HCT116 (cell line): ENCODE measurements at regions not wholly inside any gene's neighbourhood (a gene's known extent, or its start where the extent isn't known, plus 50 kb on each side); places are given as distances from the start of the nearest gene placed in this dataset.

Source experiments
- ATAC-seq: fragments of 200-7000 bp; cut with Tn5 transposase; 2 replicates; pipeline ENCODE4 v1.9.1; 2020; ENCODE audit warnings: mild to moderate bottlenecking, moderate library complexity
- BruUV-seq: library from RNA; stranded (reverse); fragments of 400-500 nt; replicated peaks from 2 replicates; lab custom pipeline; 2021; lab: Mats Ljungman, UMichigan
- CTCF ChIA-PET: fragments of 300-600 bp; sonication (Branson Sonifier 250); formaldehyde crosslinking; loops from one replicate; lab custom pipeline; 2021; ENCODE audit warnings: antibody characterized with exemption; lab: Charles Lee
- POLR2A ChIA-PET: fragments of 300-600, 350-600 bp; sonication (Branson Sonifier 250); formaldehyde crosslinking; loops from one replicate; lab custom pipeline; 2021; ENCODE audit warnings: antibody characterized with exemption; lab: Charles Lee
- RAD21 ChIA-PET, 2 experiments: fragments of 300-600 bp; sonication (Branson Sonifier 250); formaldehyde crosslinking; loops; one replicate each; lab custom pipeline; 2023; ENCODE audit warnings: low total read pairs in 2 of 2; ENCODE audit not compliant: uncharacterized antibody in 2 of 2, unreplicated experiment in 2 of 2, low non-redundant PET in 1 of 2; lab: Charles Lee
- DNase-seq: peaks from one replicate; pipeline ENCODE4 v3.0.0-alpha.2; 2010; ENCODE audit warnings: low read depth, low spot score
- H2AFZ ChIP-seq: fragments of 200-600 bp; shearing (Covaris generic), sonication (generic); 2 replicates; pipeline ENCODE4 v1.6.1; 2017; ENCODE audit warnings: low read depth, mixed run types, mixed read lengths, antibody characterized with exemption, low read length; ENCODE audit not compliant: poor library complexity, severe bottlenecking
- H3K27ac ChIP-seq: 2 replicates; pipeline ENCODE4 v1.5.1; 2012; ENCODE audit warnings: low read depth, low read length
- H3K27me3 ChIP-seq: fragments of 200-600 bp; sonication (generic); 2 replicates; pipeline ENCODE4 v1.6.1; 2016; ENCODE audit warnings: mixed run types, low read length, mixed read lengths; ENCODE audit not compliant: insufficient read depth
- H3K36me3 ChIP-seq, 2 experiments: fragments of 200-500 bp in 1 of 2; fragments of 200-600 bp in 1 of 2; sonication (Bioruptor generic) in 1 of 2; sonication (generic) in 1 of 2; 2 replicates each; pipeline versions ENCODE4 v1.5.1 to v1.6.1; 2014 to 2016; ENCODE audit warnings: low read length in 2 of 2, inconsistent platforms in 1 of 2, mixed read lengths in 1 of 2, mixed run types in 1 of 2; ENCODE audit not compliant: insufficient read depth in 2 of 2, control insufficient read depth in 1 of 2
- H3K4me1 ChIP-seq, 2 experiments: fragments of 200-600 bp in 1 of 2; sonication (generic) in 1 of 2; 2 replicates each; pipeline versions ENCODE4 v1.5.1 to v1.6.1; 2012 to 2017; ENCODE audit warnings: low read length in 2 of 2, inconsistent platforms in 1 of 2, mild to moderate bottlenecking in 1 of 2, mixed read lengths in 1 of 2, mixed run types in 1 of 2, moderate library complexity in 1 of 2; ENCODE audit not compliant: insufficient read depth in 2 of 2, control insufficient read depth in 1 of 2
- H3K4me2 ChIP-seq: fragments of 200-600 bp; sonication (generic); 2 replicates; pipeline ENCODE4 v1.6.1; 2017; ENCODE audit warnings: mixed run types, low read length, mixed read lengths
- H3K4me3 ChIP-seq, 2 experiments: fragments of 200-600 bp in 1 of 2; sonication (generic) in 1 of 2; replicated peaks in 1 of 2; 2 replicates each; pipeline ENCODE4 v1.5.1; 2011 to 2016; ENCODE audit warnings: low read length in 2 of 2, control low read depth in 1 of 2, low read depth in 1 of 2, mild to moderate bottlenecking in 1 of 2, mixed read lengths in 1 of 2, mixed run types in 1 of 2
- H3K79me2 ChIP-seq: fragments of 200-600 bp; sonication (generic); 2 replicates; pipeline ENCODE4 v1.6.1; 2017; ENCODE audit warnings: mild to moderate bottlenecking, mixed run types, low read length, moderate library complexity, mixed read lengths; ENCODE audit not compliant: insufficient read depth
- H3K9ac ChIP-seq: fragments of 200-600 bp; sonication (generic); 2 replicates; pipeline ENCODE4 v1.6.1; 2016; ENCODE audit warnings: low read length, mixed read lengths
- H3K9me2 ChIP-seq: fragments of 200-600 bp; sonication (generic), shearing (Covaris generic); 2 replicates; pipeline ENCODE4 v1.6.1; 2017; ENCODE audit warnings: mixed run types, mild to moderate bottlenecking, moderate library complexity; ENCODE audit not compliant: insufficient read depth
- H3K9me3 ChIP-seq, 2 experiments: fragments of 200-500 bp in 1 of 2; fragments of 200-600 bp in 1 of 2; sonication (Bioruptor generic) in 1 of 2; sonication (generic) in 1 of 2; 2 replicates each; pipeline ENCODE4 v1.6.1; 2014 to 2017; ENCODE audit warnings: low read length in 2 of 2, mixed read lengths in 2 of 2, inconsistent platforms in 1 of 2, low read depth in 1 of 2, mild to moderate bottlenecking in 1 of 2, mixed run types in 1 of 2, moderate library complexity in 1 of 2; ENCODE audit not compliant: control insufficient read depth in 1 of 2, insufficient read depth in 1 of 2
- H4K20me1 ChIP-seq: fragments of 200-600 bp; sonication (generic), shearing (Covaris generic); 2 replicates; pipeline ENCODE4 v1.6.1; 2017; ENCODE audit warnings: mixed run types, mild to moderate bottlenecking, moderate library complexity; ENCODE audit not compliant: insufficient read depth
- CBX3 ChIP-seq: IDR thresholded peaks from 2 replicates; pipeline ENCODE4 v1.6.1; 2012; ENCODE audit warnings: low read depth
- ELF1 ChIP-seq: IDR thresholded peaks from 2 replicates; pipeline ENCODE4 v1.6.1; 2012; ENCODE audit warnings: low read depth, borderline replicate concordance
- EZH2 ChIP-seq: fragments of 200-600 bp; sonication (generic); IDR thresholded peaks from 2 replicates; pipeline ENCODE4 v1.6.1; 2017; ENCODE audit warnings: antibody characterized with exemption, mixed run types
- MAX ChIP-seq: IDR thresholded peaks from 2 replicates; pipeline ENCODE4 v1.6.1; 2012
- POLR2AphosphoS5 ChIP-seq: IDR thresholded peaks from 2 replicates; pipeline ENCODE4 v1.6.1; 2011; ENCODE audit warnings: mild to moderate bottlenecking, low read depth, low read length, moderate library complexity
- RAD21 ChIP-seq: IDR thresholded peaks from 2 replicates; pipeline ENCODE4 v1.6.1; 2012; ENCODE audit warnings: low read depth, mild to moderate bottlenecking
- REST ChIP-seq: IDR thresholded peaks from 2 replicates; pipeline ENCODE4 v1.6.1; 2012; ENCODE audit warnings: low read depth
- SIN3A ChIP-seq: IDR thresholded peaks from 2 replicates; pipeline ENCODE4 v1.6.1; 2012; ENCODE audit warnings: low read depth
- SP1 ChIP-seq: IDR thresholded peaks from 2 replicates; pipeline ENCODE4 v1.6.1; 2012; ENCODE audit warnings: low read depth
- TCF7L2 ChIP-seq: IDR thresholded peaks from 2 replicates; pipeline ENCODE4 v1.7.0; 2011; ENCODE audit warnings: borderline replicate concordance, inconsistent platforms; ENCODE audit not compliant: insufficient read depth, insufficient read length; ENCODE audit errors: extremely low read depth
- ZFX ChIP-seq: fragments of 450-650 bp; IDR thresholded peaks from 2 replicates; pipeline ENCODE4 v1.6.1; 2017
- intact Hi-C: fragments of 100-400 bp; cut with micrococcal nuclease; formaldehyde crosslinking; loops from 2 replicates; pipeline ENCODE4 v1.10.0; 2022
- TF ChIP-seq, protein P1 (sequence below): IDR thresholded peaks from 2 replicates; pipeline ENCODE4 v1.6.1; 2012
- TF ChIP-seq, protein P2 (sequence below), 3 experiments: fragments of 200-600 bp in 1 of 3; sonication (generic) in 1 of 3; IDR thresholded peaks in 2 of 3; conservative IDR thresholded peaks in 1 of 3; 2 replicates each; pipeline ENCODE4 v1.5.1; 2012 to 2017; ENCODE audit warnings: low read depth in 2 of 3, low read length in 2 of 3, antibody characterized with exemption in 1 of 3, borderline replicate concordance in 1 of 3, control low read depth in 1 of 3, mild to moderate bottlenecking in 1 of 3, mixed read lengths in 1 of 3, mixed run types in 1 of 3, moderate library complexity in 1 of 3; ENCODE audit not compliant: insufficient read depth in 1 of 3

GRCh38 chr3:171541647-171542046 is 81.4 kb upstream of the TNIK start:
- no peak overlapping the region for H3K9ac ChIP-seq
- H3K36me3 ChIP-seq, result no peaks in the 10 kb centered on the region
- H3K9me3 ChIP-seq, result no peaks in the 10 kb centered on the region
- ChIA-PET POLR2A (no interaction called here), CTCF (no interaction called here), RAD21 (no interaction called here)
- ATAC-seq (no peak), DNase-seq (no peak)
- no peak overlapping the region for H3K4me3 ChIP-seq
- no peak overlapping the region for H2AFZ ChIP-seq
- no peaks in the 10 kb centered on the region; a peak in 1 of 4 replicates for H3K4me1 ChIP-seq
- H3K4me2 ChIP-seq, result no peak overlapping the region
- BruUV-seq, result no TSS peak
- no peaks in the 10 kb centered on the region for H4K20me1 ChIP-seq
- intact Hi-C loops, result no loop called here
- no peak overlapping the region for H3K27ac ChIP-seq
- no peaks in the 10 kb centered on the region for H3K9me2 ChIP-seq
- no peak for TF ChIP-seq MAX
- no peak for TF ChIP-seq ELF1
- TF ChIP-seq, protein P1, sequence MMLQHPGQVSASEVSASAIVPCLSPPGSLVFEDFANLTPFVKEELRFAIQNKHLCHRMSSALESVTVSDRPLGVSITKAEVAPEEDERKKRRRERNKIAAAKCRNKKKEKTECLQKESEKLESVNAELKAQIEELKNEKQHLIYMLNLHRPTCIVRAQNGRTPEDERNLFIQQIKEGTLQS, result no peak
- TF ChIP-seq EZH2, result no peak
- TF ChIP-seq RAD21, result no peak
- no peak for TF ChIP-seq SP1
- TF ChIP-seq CBX3, result no peak
- TF ChIP-seq, protein P2, sequence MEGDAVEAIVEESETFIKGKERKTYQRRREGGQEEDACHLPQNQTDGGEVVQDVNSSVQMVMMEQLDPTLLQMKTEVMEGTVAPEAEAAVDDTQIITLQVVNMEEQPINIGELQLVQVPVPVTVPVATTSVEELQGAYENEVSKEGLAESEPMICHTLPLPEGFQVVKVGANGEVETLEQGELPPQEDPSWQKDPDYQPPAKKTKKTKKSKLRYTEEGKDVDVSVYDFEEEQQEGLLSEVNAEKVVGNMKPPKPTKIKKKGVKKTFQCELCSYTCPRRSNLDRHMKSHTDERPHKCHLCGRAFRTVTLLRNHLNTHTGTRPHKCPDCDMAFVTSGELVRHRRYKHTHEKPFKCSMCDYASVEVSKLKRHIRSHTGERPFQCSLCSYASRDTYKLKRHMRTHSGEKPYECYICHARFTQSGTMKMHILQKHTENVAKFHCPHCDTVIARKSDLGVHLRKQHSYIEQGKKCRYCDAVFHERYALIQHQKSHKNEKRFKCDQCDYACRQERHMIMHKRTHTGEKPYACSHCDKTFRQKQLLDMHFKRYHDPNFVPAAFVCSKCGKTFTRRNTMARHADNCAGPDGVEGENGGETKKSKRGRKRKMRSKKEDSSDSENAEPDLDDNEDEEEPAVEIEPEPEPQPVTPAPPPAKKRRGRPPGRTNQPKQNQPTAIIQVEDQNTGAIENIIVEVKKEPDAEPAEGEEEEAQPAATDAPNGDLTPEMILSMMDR (IDR thresholded peaks at IDR 0.05 in 2 of 3, conservative IDR thresholded peaks at IDR 0.05 in 1 of 3; ENCODE audit: borderline replicate concordance in 1 of 3, insufficient read depth in 1 of 3, low read depth in 2 of 3, low read length in 2 of 3), result no peak
- H3K27me3 ChIP-seq, result no peaks in the 10 kb centered on the region
- no peaks in the 10 kb centered on the region for H3K79me2 ChIP-seq

GRCh38 chr3:171541181-171541580 is 81.0 kb upstream of the TNIK start:
- Histone ChIP-seq H4K20me1 (no peaks in the 10 kb centered on the region), H3K27me3 (no peaks in the 10 kb centered on the region), H3K79me2 (no peaks in the 10 kb centered on the region), H2AFZ (no peak overlapping the region), H3K27ac (no peak overlapping the region), H3K4me3 (no peak overlapping the region), H3K4me1 (no peaks in the 10 kb centered on the region; a peak in 1 of 4 replicates), H3K36me3 (no peaks in the 10 kb centered on the region), H3K9ac (no peak overlapping the region), H3K4me2 (no peak overlapping the region), H3K9me3 (no peaks in the 10 kb centered on the region), H3K9me2 (no peaks in the 10 kb centered on the region)
- ChIA-PET RAD21 (no interaction called here), POLR2A (no interaction called here), CTCF (no interaction called here)
- intact Hi-C loops, result no loop called here
- ATAC-seq, result no peak
- DNase-seq, result no peak
- no TSS peak for BruUV-seq
- TF ChIP-seq, protein P2 (IDR thresholded peaks at IDR 0.05 in 2 of 3, conservative IDR thresholded peaks at IDR 0.05 in 1 of 3; ENCODE audit: borderline replicate concordance in 1 of 3, insufficient read depth in 1 of 3, low read depth in 2 of 3, low read length in 2 of 3), result no peak
- no peak for TF ChIP-seq SIN3A
- no peak for TF ChIP-seq REST
- no peak for TF ChIP-seq TCF7L2
- no peak for TF ChIP-seq ZFX
- no peak for TF ChIP-seq POLR2AphosphoS5
